ENCODE measurements at regions not wholly inside any gene's neighbourhood (a gene's known extent, or its start where the extent isn't known, plus 50 kb on each side); places are given as distances from the start of the nearest gene placed in this dataset.

DNA sequence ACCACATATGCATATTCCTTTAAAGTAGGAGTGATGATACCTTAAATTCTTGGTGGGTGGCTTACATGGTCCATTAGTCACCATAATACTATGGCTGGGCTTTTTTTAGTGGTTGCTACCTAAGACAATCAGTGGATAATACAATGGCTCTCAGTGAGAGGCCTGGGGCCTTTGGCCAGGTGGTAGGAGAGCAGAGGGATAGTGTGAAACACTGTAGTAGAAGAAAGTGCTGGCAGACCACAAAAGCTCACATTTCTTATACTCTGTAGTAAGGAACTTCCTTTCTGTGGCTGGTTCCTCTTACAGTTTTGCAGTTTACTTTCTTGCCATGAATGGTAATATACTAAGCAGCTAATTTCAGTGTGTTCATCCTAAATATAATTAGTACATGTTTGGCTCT is 583.5 kb downstream of the XIRP2 start:
- TF ChIP-seq POLR2A (IDR thresholded peaks at IDR 0.05) (no peak), POLR2AphosphoS5 (IDR thresholded peaks at IDR 0.05) (no peak)
- TF ChIP-seq, protein P1, sequence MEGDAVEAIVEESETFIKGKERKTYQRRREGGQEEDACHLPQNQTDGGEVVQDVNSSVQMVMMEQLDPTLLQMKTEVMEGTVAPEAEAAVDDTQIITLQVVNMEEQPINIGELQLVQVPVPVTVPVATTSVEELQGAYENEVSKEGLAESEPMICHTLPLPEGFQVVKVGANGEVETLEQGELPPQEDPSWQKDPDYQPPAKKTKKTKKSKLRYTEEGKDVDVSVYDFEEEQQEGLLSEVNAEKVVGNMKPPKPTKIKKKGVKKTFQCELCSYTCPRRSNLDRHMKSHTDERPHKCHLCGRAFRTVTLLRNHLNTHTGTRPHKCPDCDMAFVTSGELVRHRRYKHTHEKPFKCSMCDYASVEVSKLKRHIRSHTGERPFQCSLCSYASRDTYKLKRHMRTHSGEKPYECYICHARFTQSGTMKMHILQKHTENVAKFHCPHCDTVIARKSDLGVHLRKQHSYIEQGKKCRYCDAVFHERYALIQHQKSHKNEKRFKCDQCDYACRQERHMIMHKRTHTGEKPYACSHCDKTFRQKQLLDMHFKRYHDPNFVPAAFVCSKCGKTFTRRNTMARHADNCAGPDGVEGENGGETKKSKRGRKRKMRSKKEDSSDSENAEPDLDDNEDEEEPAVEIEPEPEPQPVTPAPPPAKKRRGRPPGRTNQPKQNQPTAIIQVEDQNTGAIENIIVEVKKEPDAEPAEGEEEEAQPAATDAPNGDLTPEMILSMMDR (IDR thresholded peaks at IDR 0.05) = no peak

Data from transverse colon (tissue), 4 donors.